GM18858 (cell line): ENCODE measurements at regions not wholly inside any gene's neighbourhood (a gene's known extent, or its start where the extent isn't known, plus 50 kb on each side); places are given as distances from the start of the nearest gene placed in this dataset.
A peak's percentile ranks its signal among the peaks of the same experiment; 100 is the strongest.
"Not testable (repeated sequence)": the region's sequence is repeated elsewhere in the genome, so short reads cannot be mapped to it uniquely, and the experiment has no call there.

Experiments used
- ATAC-seq: cut with Tn5 transposase; IDR thresholded peaks from one replicate; pipeline ENCODE4 v1.9.1; 2021; ENCODE audit not compliant: unreplicated experiment

- no peak for ATAC-seq
Measured at GRCh38 chr1:187498028-187498427, 669.3 kb downstream of the PLA2G4A start.

GRCh38 chr1:187504779-187505178 is 676.0 kb downstream of the PLA2G4A start:
- no peak for ATAC-seq

GRCh38 chr1:187509091-187509490 is 680.3 kb downstream of the PLA2G4A start:
- ATAC-seq: no peak

GRCh38 chr1:187513190-187513589 is 684.4 kb downstream of the PLA2G4A start:
- ATAC-seq: no peak

- no peak for ATAC-seq
Measured at GRCh38 chr1:187514110-187514509, 685.4 kb downstream of the PLA2G4A start.

- ATAC-seq: no peak
Measured at GRCh38 chr1:187516874-187517273, 688.1 kb downstream of the PLA2G4A start.

GRCh38 chr1:187517546-187517945 is 688.8 kb downstream of the PLA2G4A start:
- no peak for ATAC-seq

- no peak for ATAC-seq
Measured at GRCh38 chr1:187527346-187527745, 698.6 kb downstream of the PLA2G4A start.

GRCh38 chr1:187537936-187538335 is 709.2 kb downstream of the PLA2G4A start:
- ATAC-seq: no peak

- no peak for ATAC-seq
Measured at GRCh38 chr1:187549540-187549939, 720.8 kb downstream of the PLA2G4A start.

GRCh38 chr1:187551061-187551460 is 722.3 kb downstream of the PLA2G4A start:
- ATAC-seq: no peak

GRCh38 chr1:187563191-187563590 is 734.4 kb downstream of the PLA2G4A start:
- no peak for ATAC-seq

GRCh38 chr1:187566354-187566753 is 737.6 kb downstream of the PLA2G4A start:
- no peak for ATAC-seq

- no peak for ATAC-seq
Measured at GRCh38 chr1:187568067-187568466, 739.3 kb downstream of the PLA2G4A start.

GRCh38 chr1:187570166-187570565 is 741.4 kb downstream of the PLA2G4A start:
- no peak for ATAC-seq

GRCh38 chr1:187577610-187578009 is 748.9 kb downstream of the PLA2G4A start:
- ATAC-seq: no peak

- no peak for ATAC-seq
Measured at GRCh38 chr1:187588917-187589316, 760.2 kb downstream of the PLA2G4A start.

GRCh38 chr1:187605736-187606135 is 777.0 kb downstream of the PLA2G4A start:
- ATAC-seq: no peak

- not testable (repeated sequence) for ATAC-seq
Measured at GRCh38 chr1:187615853-187616735, 787.3 kb downstream of the PLA2G4A start.

- ATAC-seq: not testable (repeated sequence)
Measured at GRCh38 chr1:187616830-187617229, 788.1 kb downstream of the PLA2G4A start.

- no peak for ATAC-seq
Measured at GRCh38 chr1:187617776-187618175, 789.0 kb downstream of the PLA2G4A start.

- ATAC-seq: no peak
Measured at GRCh38 chr1:187619175-187619574, 790.4 kb downstream of the PLA2G4A start.

- ATAC-seq: peak; percentile 62
Measured at GRCh38 chr1:187621951-187622350, 793.2 kb downstream of the PLA2G4A start.
